GM19468 (cell line): ENCODE measurements at regions not wholly inside any gene's neighbourhood (a gene's known extent, or its start where the extent isn't known, plus 50 kb on each side); places are given as distances from the start of the nearest gene placed in this dataset.
"Not testable (repeated sequence)": the region's sequence is repeated elsewhere in the genome, so short reads cannot be mapped to it uniquely, and the experiment has no call there.

Experiments used
- ATAC-seq: cut with Tn5 transposase; IDR thresholded peaks from one replicate; pipeline ENCODE4 v1.9.1; 2021; ENCODE audit warnings: mild to moderate bottlenecking, moderate library complexity, moderate number of reproducible peaks; ENCODE audit not compliant: unreplicated experiment; ENCODE audit errors: extremely low read depth

GRCh38 chr4:26197018-26197779 lies 123.6 kb upstream of the RBPJ start:
- peak; percentile 65 for ATAC-seq

- not testable (repeated sequence) for ATAC-seq
Observed at GRCh38 chr4:26198931-26199330, 121.9 kb upstream of the RBPJ start.

GRCh38 chr4:26199596-26199995 lies 121.2 kb upstream of the RBPJ start:
- no peak for ATAC-seq

GRCh38 chr4:26201120-26201519 lies 119.7 kb upstream of the RBPJ start:
- no peak for ATAC-seq

- no peak for ATAC-seq
Observed at GRCh38 chr4:26204249-26204825, 116.5 kb upstream of the RBPJ start.

GRCh38 chr4:26204911-26205370 lies 115.9 kb upstream of the RBPJ start:
- ATAC-seq, result no peak

- no peak for ATAC-seq
Observed at GRCh38 chr4:26206339-26206738, 114.5 kb upstream of the RBPJ start.

GRCh38 chr4:26206999-26207398 lies 113.8 kb upstream of the RBPJ start:
- no peak for ATAC-seq

- ATAC-seq, result no peak
Observed at GRCh38 chr4:26207631-26208030, 113.2 kb upstream of the RBPJ start.

GRCh38 chr4:26208237-26208994 lies 112.4 kb upstream of the RBPJ start:
- no peak for ATAC-seq

- ATAC-seq, result not testable (repeated sequence)
Observed at GRCh38 chr4:26209378-26209777, 111.4 kb upstream of the RBPJ start.

- no peak for ATAC-seq
Observed at GRCh38 chr4:26212528-26212927, 108.3 kb upstream of the RBPJ start.

GRCh38 chr4:26213317-26213716 lies 107.5 kb upstream of the RBPJ start:
- ATAC-seq, result no peak

- no peak for ATAC-seq
Observed at GRCh38 chr4:26214994-26215393, 105.8 kb upstream of the RBPJ start.

GRCh38 chr4:26215725-26216124 lies 105.1 kb upstream of the RBPJ start:
- ATAC-seq, result no peak

GRCh38 chr4:26217481-26217880 lies 103.3 kb upstream of the RBPJ start:
- ATAC-seq, result no peak

GRCh38 chr4:26217961-26218676 lies 102.7 kb upstream of the RBPJ start:
- no peak for ATAC-seq

GRCh38 chr4:26218677-26219605 lies 101.9 kb upstream of the RBPJ start:
- ATAC-seq, result no peak

- ATAC-seq, result no peak
Observed at GRCh38 chr4:26220696-26221095, 100.1 kb upstream of the RBPJ start.
